ENCODE measurements at regions not wholly inside any gene's neighbourhood (a gene's known extent, or its start where the extent isn't known, plus 50 kb on each side); places are given as distances from the start of the nearest gene placed in this dataset.
"Not testable (repeated sequence)": the region's sequence is repeated elsewhere in the genome, so short reads cannot be mapped to it uniquely, and the experiment has no call there.

DNA sequence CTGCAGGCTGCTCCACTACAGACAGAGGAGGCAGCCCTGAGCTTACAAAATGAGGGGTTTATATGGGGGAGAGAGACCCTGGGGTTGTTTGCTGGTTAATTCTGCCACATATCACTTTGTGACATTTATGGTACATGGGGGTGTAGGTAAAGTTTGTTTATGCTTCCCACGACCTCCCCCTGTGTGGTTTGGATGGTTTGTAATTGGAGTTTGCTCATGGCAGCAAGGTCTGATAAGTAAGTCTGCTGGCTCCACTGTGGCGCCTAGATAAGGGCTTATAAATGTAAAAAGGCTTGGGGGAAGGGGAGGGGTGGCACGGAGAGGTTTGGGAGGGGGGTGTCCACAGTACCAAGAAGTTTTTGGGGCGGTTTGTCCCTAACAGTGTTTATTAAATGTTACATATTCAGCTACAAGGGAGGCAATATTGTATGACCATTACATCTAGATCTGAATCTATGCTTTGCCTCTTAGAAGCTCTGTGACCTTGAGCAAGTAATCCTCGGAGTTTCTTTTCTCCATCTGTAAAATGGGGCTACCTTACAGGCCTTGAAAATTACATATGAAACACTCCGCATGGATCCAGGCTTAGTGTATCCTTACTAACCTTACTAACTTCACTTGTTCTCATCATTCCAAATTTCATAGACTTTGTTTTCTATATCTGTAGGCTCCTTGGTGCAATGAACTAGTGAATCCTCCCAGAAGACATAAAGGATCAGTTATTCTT is 204.8 kb upstream of the NOX3 start:
- peak in 1 of 4 donors; percentile 2 for DNase-seq (ENCODE audit: low read depth in 4 of 4, low spot score in 3 of 4)

GRCh38 chr6:155656024-155656423 is 200.4 kb upstream of the NOX3 start:
- no peak for DNase-seq (ENCODE audit: low read depth in 4 of 4, low spot score in 3 of 4)

DNA sequence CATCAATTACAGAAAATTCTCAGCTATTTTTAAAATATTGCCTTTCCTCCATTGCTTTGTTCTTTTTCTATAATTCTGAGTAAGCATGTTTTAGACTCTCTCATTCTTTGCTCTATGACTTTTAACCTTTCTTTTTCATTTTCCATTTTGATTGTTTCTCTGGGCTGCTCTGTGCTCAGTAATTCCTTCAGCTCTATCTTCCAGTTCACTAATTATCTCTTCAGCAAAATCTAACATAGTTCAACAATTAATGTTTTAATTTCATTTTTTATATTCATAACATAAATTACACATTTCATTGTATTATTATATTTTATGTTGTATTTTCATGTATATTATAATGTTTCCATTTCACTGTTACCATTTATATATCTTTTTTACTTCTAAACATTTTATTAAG is 198.8 kb upstream of the NOX3 start:
- DNase-seq (ENCODE audit: low read depth in 4 of 4, low spot score in 3 of 4), result no peak

GRCh38 chr6:155648301-155648700 is 192.7 kb upstream of the NOX3 start:
- DNase-seq (ENCODE audit: low read depth in 4 of 4, low spot score in 3 of 4), result no peak

GRCh38 chr6:155647354-155647753 is 191.7 kb upstream of the NOX3 start:
- DNase-seq (ENCODE audit: low read depth in 4 of 4, low spot score in 3 of 4), result no peak

DNA sequence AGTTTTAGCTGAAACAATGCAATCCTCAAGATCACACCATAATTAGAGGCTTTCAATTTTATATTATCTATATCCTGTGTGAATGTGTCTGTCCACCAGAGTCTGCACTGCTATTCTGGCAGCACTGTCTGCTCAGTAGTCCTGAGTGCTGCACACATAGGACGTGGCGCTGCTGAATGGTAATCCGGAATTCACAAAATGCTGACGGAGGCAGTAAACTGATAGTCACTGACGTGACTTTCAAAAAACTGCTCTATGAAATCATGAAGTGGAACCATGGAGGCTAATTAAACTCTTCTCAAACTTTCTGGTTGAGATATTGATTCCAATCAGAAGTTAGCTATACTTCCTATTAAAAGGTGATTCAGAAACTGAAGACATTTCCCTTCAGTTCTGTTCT is 190.8 kb upstream of the NOX3 start:
- no peak for DNase-seq (ENCODE audit: low read depth in 4 of 4, low spot score in 3 of 4)

DNA sequence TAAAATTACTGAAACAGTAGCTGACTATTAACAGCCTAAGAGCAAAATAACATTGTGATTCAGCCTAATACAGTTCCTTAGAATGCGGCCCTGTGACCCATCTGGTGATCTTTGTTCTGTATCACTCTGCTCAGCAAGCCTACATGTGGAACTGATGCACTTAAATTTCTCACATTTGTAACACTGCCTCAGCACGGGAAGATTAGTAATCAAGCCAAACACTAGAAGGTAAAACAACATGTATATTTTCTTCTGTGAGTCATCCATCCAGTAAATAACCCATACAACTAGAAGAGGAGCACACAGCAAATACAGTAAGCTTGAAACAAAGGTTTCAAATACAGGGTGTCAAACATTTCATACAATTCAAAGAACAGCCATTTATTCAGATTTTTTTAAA is 189.7 kb upstream of the NOX3 start:
- DNase-seq (ENCODE audit: low read depth in 4 of 4, low spot score in 3 of 4), result no peak

DNA sequence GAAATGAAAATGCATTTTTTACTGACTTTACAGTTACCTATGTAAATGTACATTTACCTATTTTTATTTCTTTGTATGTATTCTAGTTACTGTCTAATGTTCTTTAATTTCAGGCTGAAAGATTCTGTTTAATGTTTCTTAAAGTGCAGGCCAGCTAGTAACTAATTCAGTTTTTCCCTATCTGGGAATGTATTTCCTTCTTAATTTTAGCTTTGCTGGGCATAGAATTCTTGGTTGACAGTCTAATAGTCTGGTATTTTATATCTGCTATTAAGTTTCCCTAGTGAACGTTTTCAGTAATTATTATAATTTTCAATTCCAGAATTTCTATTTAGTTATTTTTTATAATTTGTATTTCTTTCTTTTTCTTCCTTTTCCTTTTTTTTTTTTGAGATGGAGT is 186.0 kb upstream of the NOX3 start:
- DNase-seq (ENCODE audit: low read depth in 4 of 4, low spot score in 3 of 4), result no peak

DNA sequence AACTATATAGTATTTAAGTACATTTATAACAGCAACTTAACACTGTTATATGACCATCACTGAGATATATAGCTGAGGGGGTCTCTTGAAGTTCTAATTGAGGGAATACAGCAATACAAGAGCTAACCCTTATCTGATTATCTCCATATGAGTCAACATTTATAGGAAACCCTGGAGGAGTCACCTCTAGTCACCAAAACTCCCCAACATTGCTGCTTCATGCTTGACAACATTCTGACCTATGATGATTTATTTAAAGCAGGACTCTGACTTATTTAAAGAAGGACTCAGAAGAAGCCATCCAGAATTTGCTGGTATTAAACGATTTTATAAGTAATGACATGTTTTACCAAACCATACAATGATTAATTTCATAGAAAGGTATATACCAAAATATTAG is 182.6 kb upstream of the NOX3 start:
- no peak for DNase-seq (ENCODE audit: low read depth in 4 of 4, low spot score in 3 of 4)

- DNase-seq (ENCODE audit: low read depth in 4 of 4, low spot score in 3 of 4), result no peak
Measured at GRCh38 chr6:155635416-155635815, 179.8 kb upstream of the NOX3 start.

DNA sequence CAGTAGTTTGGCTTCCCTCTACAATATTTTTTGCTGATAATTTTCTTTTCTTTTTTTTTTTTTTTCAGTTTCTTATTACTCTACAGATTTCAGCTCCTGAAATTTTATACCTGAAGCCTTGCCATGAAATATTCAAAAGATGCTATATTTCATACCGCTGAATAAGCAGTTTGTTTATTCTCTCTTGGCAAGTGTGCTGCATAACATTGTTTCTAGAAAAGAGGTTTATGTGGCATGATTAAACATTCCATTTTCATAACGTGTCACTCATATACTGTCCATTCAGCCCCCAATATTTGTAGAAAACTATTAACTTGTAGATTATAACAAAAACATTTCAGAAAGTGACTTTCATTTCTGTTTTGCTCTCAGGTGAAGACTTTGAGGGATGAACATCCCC is 174.4 kb upstream of the NOX3 start:
- DNase-seq (ENCODE audit: low read depth in 4 of 4, low spot score in 3 of 4), result no peak

DNA sequence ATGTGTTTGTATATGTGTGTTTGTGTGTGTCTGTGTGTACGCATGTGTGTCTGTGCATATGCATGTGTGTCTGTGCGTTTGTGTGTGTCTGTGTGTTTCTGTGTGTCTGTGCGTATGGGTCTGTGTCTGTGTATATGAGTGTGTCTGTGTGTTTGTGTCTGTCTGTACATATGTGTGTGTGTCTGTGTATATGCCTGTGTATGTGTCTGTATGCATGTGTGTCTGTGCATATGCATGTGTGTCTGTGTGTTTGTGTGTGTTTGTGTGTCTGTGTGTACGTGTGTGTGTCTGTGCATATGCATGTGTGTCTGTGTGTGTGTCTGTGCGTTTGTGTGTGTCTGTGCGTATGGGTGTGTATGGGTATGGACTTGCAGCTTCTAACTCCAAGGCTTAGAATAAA is 174.0 kb upstream of the NOX3 start:
- no peak for DNase-seq (ENCODE audit: low read depth in 4 of 4, low spot score in 3 of 4)

DNA sequence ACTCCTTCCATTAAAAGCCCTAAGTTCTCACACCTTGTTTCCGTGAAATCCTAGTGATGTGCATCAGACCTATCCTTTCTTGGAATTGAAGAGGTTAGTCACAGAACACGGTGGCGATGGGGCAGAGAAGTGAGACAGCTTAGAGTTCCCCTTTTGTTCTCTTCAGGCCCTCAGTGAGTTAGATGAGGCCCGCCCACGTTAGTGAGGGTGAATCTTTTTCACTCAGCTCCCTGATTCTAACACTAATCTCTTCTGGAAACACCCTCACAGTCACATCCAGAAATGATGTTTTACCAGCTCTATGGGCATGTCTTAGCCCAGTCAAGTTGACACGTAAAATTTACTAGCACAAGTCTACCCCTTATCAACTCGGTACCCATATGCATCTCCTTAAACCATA is 172.7 kb upstream of the NOX3 start:
- DNase-seq (ENCODE audit: low read depth in 4 of 4, low spot score in 3 of 4), result no peak

GRCh38 chr6:155627722-155628212 is 172.1 kb upstream of the NOX3 start:
- DNase-seq (ENCODE audit: low read depth in 4 of 4, low spot score in 3 of 4), result not testable (repeated sequence)

GRCh38 chr6:155623450-155624178 is 168.0 kb upstream of the NOX3 start:
- no peak for DNase-seq (ENCODE audit: low read depth in 4 of 4, low spot score in 3 of 4)

DNA sequence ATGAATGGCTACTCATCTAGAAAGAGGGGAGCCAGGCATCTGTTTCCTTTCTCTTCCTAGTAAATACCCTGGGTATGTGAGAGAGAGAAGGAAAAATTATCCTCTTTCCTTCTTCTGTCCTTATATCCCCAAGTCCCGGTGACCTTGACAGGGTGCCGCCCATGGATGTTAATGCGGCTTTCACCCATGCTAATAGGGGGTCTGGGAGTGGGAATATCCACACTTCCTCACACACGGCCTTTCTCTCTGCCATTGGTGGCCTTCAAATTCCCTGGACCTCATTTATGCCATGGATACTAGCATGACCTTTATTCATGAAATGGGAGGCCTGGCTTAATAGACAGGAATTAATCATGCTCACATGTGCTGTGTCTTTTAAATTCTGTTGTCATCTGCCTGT is 159.0 kb upstream of the NOX3 start:
- no peak for DNase-seq (ENCODE audit: low read depth in 4 of 4, low spot score in 3 of 4)

DNA sequence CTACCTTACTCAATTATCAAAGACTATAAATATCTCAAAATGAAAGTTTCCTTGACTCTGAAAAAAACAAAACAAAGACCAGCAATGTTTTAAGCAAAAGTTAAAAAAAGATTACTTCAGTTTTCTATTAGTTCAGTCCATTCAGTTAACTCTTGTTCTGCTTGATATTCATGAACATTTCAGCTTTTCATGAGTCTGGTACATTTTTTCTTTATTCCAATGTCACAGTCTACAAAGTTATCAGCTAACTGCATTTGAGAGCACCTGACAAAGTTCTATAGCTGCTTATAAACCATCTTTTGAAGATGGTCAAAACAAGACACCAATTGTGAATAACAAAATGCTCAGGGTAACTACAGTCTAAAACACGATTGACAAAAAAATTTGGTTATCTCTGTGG is 156.1 kb upstream of the NOX3 start:
- DNase-seq (ENCODE audit: low read depth in 4 of 4, low spot score in 3 of 4), result no peak

DNA sequence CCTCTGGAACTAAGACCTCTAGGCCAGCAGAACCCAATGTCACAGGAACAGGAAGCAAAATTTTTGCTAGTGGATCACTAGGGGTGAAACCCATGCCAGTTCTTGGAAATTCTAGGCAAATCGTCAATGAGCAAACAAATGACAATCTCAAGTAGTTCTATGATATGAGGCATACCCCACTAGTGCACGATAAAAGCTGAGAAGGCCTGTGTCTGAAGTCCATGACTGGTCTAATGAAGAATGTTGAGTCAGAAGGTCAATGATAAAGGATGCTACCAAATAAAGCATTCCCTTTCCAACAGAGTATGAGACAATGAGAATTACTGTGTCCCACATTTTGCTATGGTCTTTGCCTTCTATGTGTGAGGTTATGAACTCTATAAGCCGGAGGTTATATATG is 149.4 kb upstream of the NOX3 start:
- DNase-seq (ENCODE audit: low read depth in 4 of 4, low spot score in 3 of 4), result no peak

GRCh38 chr6:155599561-155599960 is 143.9 kb upstream of the NOX3 start:
- DNase-seq (ENCODE audit: low read depth in 4 of 4, low spot score in 3 of 4), result no peak

DNA sequence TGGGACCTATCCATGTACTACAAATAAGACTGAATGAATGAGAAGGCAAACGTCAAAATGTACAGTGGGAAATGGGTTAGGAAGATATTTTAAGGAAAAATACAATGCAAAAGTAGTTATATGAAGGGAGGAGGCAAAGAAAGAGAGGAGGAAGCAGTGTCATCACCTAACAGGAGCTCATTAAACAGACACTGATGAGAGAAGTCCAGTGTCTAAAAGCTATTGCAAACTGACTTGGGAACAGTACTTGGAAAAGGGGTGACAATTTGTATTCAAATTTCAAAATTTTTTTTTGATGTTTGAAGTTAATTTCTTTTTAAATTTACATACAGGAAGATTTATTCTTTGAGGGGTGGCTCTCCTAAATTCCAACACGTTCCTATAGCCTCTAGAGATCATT is 143.5 kb upstream of the NOX3 start:
- DNase-seq (ENCODE audit: low read depth in 4 of 4, low spot score in 3 of 4), result no peak

- DNase-seq (ENCODE audit: low read depth in 4 of 4, low spot score in 3 of 4), result no peak
Measured at GRCh38 chr6:155595284-155595683, 139.6 kb upstream of the NOX3 start.

- no peak for DNase-seq (ENCODE audit: low read depth in 4 of 4, low spot score in 3 of 4)
Measured at GRCh38 chr6:155591741-155592140, 136.1 kb upstream of the NOX3 start.
